Adrenal gland (tissue), 9 donors: ENCODE measurements at regions not wholly inside any gene's neighbourhood (a gene's known extent, or its start where the extent isn't known, plus 50 kb on each side); places are given as distances from the start of the nearest gene placed in this dataset.

Experiments
- DNase-seq, 7 donors: peaks; one replicate each; pipeline ENCODE4 v3.0.0-alpha.2; 2019 to 2020
- H3K27ac ChIP-seq, 5 donors: fragments of 200-600 bp; sonication (generic) in 4 of 5; 1 replicate in 3 of 5; 2 replicates in 2 of 5; pipeline versions ENCODE4 v1.5.1 to v1.8.0; 2016 to 2020; ENCODE audit warnings: mild to moderate bottlenecking in 1 of 5
- H3K27me3 ChIP-seq: fragments of 200-600 bp; 2 replicates; pipeline ENCODE4 v1.8.0; 2021
- H3K36me3 ChIP-seq, 2 donors: fragments of 200-600 bp; replicated peaks in 1 of 2; 1 replicate in 1 of 2; 2 replicates in 1 of 2; pipeline versions ENCODE4 v1.5.1 to v1.8.0; 2018 to 2022
- H3K4me1 ChIP-seq, 2 donors: fragments of 200-600 bp; replicated peaks in 1 of 2; 1 replicate in 1 of 2; 2 replicates in 1 of 2; pipeline versions ENCODE4 v1.5.1 to v1.8.0; 2018 to 2021
- H3K4me3 ChIP-seq, 4 donors: fragments of 200-600 bp; sonication (generic) in 3 of 4; one replicate each; pipeline ENCODE4 v1.5.1; 2016 to 2018
- H3K9me3 ChIP-seq, 3 donors: fragments of 200-600 bp; sonication (generic) in 1 of 3; replicated peaks in 1 of 3; 1 replicate in 2 of 3; 2 replicates in 1 of 3; pipeline versions ENCODE4 v1.5.1 to v1.8.0; 2016 to 2021
- CTCF ChIP-seq, 6 experiments: fragments of 450-650 bp in 4 of 6; fragments of 200-600 bp in 2 of 6; sonication (generic) in 1 of 6; IDR thresholded peaks; 1 replicate in 5 of 6; 2 replicates in 1 of 6; pipeline versions ENCODE4 v1.5.1 to v1.8.0; 2016 to 2021; ENCODE audit warnings: antibody characterized with exemption in 6 of 6, mild to moderate bottlenecking in 2 of 6, moderate library complexity in 1 of 6
- POLR2A ChIP-seq, 2 donors: fragments of 450-650 bp; IDR thresholded peaks; one replicate each; pipeline ENCODE4 v1.6.1; 2017; ENCODE audit warnings: antibody characterized with exemption in 2 of 2, mild to moderate bottlenecking in 2 of 2, moderate library complexity in 1 of 2
- WGBS, 4 donors: extraction: QIAGEN DNeasy Blood & Tissue Kit in 2 of 4; methylation state at CpG; one replicate each; pipeline versions ENCODE4 v1.1.5 to v1.1.7; 2013 to 2017; 5-methylcytosine and 5-hydroxymethylcytosine counted together
- intact Hi-C, 2 donors: fragments of 100-400 bp; cut with DNase I; formaldehyde crosslinking; loops; one replicate each; pipeline versions ENCODE4 v1.14.1 to v1.15.0; 2022 to 2023
- donor health status: healthy with polysubstance abuse.
- donor health status: Bipolar disorder and iron deficiency.
- donor health status: DM: yes; HTN: yes; CAD: no.
- donor health status: DM: no; HTN: no; CAD: no.
- donor health status: DM: no; HTN: no; CAD: no.

GRCh38 chr2:129478902-129479517 is 500.5 kb upstream of the RAB6C start:
- WGBS, 4 donors, result 42 to 62% (median 50%) methylated on average over 3 of the region's 3 CpGs
- intact Hi-C loops, result no loop called here
- no peaks in the 10 kb centered on the region for H3K27me3 ChIP-seq
- no peaks in the 10 kb centered on the region for H3K9me3 ChIP-seq
- no peak for DNase-seq
- H3K27ac ChIP-seq, result no peak overlapping the region
- no peak overlapping the region for H3K4me3 ChIP-seq
- H3K4me1 ChIP-seq, result no peaks in the 10 kb centered on the region
- no peak for TF ChIP-seq CTCF (IDR thresholded peaks at IDR 0.05)
- no peak for TF ChIP-seq POLR2A (IDR thresholded peaks at IDR 0.05)
- no peaks in the 10 kb centered on the region for H3K36me3 ChIP-seq

GRCh38 chr2:129479892-129480291 is 499.6 kb upstream of the RAB6C start:
- no peak overlapping the region for H3K27ac ChIP-seq
- intact Hi-C loops, result no loop called here
- no peaks in the 10 kb centered on the region for H3K4me1 ChIP-seq
- TF ChIP-seq CTCF (IDR thresholded peaks at IDR 0.05) (no peak), POLR2A (IDR thresholded peaks at IDR 0.05) (no peak)
- H3K9me3 ChIP-seq, result no peaks in the 10 kb centered on the region
- H3K4me3 ChIP-seq, result no peak overlapping the region
- H3K36me3 ChIP-seq, result no peaks in the 10 kb centered on the region
- 58 to 65% (median 62%) methylated on average over 7 of the region's 7 CpGs for WGBS, 4 donors
- no peaks in the 10 kb centered on the region for H3K27me3 ChIP-seq
- no peak for DNase-seq

- no peak overlapping the region for H3K27ac ChIP-seq
- no peaks in the 10 kb centered on the region for H3K4me1 ChIP-seq
- no peaks in the 10 kb centered on the region for H3K27me3 ChIP-seq
- no peaks in the 10 kb centered on the region for H3K36me3 ChIP-seq
- no peak for DNase-seq
- no peaks in the 10 kb centered on the region for H3K9me3 ChIP-seq
- intact Hi-C loops, result no loop called here
- TF ChIP-seq CTCF (IDR thresholded peaks at IDR 0.05) (no peak), POLR2A (IDR thresholded peaks at IDR 0.05) (no peak)
- 59 to 77% (median 69%) methylated on average over 3 of the region's 3 CpGs for WGBS, 4 donors
- no peak overlapping the region for H3K4me3 ChIP-seq
Observed at GRCh38 chr2:129480790-129481189, 498.7 kb upstream of the RAB6C start.

GRCh38 chr2:129481306-129482219 is 497.9 kb upstream of the RAB6C start:
- 73 to 80% (median 75%) methylated on average over 7 of the region's 7 CpGs for WGBS, 4 donors
- intact Hi-C loops, result no loop called here
- DNase-seq, result no peak
- Histone ChIP-seq H3K9me3 (no peaks in the 10 kb centered on the region), H3K27ac (no peak overlapping the region), H3K36me3 (no peaks in the 10 kb centered on the region), H3K4me3 (no peak overlapping the region), H3K4me1 (no peaks in the 10 kb centered on the region), H3K27me3 (no peaks in the 10 kb centered on the region)
- TF ChIP-seq POLR2A (IDR thresholded peaks at IDR 0.05), result no peak
- TF ChIP-seq CTCF (IDR thresholded peaks at IDR 0.05), result no peak
